ENCODE measurements at regions not wholly inside any gene's neighbourhood (a gene's known extent, or its start where the extent isn't known, plus 50 kb on each side); places are given as distances from the start of the nearest gene placed in this dataset.

DNA sequence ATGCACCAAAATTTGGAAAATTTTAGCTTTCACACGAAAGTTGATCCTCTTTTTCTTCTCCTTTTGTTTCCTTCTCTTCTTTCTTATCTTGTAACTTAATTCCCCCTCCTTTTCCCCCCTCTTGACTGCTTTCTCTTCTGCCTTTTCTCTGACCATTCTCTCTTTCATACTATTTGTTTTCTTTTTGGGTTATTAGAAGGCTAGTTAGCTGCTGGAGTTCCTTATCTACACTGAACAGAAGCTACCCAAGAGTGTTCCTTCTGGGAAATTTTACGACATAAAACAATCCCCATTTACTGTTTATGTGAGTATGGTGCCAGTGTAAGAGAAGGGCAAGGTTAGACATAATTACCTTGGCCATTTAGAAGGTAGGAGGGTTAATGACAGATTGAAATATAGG lies 218.4 kb upstream of the DTNA start:
- no peak for TF ChIP-seq ZNF274 (IDR thresholded peaks at IDR 0.05; ENCODE audit: low read depth, low read length)
- no peak for TF ChIP-seq YY1 (IDR thresholded peaks at IDR 0.05; ENCODE audit: insufficient read depth, insufficient read length)
- TF ChIP-seq SUZ12 (IDR thresholded peaks at IDR 0.05; ENCODE audit: extremely low read depth, insufficient read depth, insufficient read length), result no peak
